KMS-11 (cell line): ENCODE measurements at regions not wholly inside any gene's neighbourhood (a gene's known extent, or its start where the extent isn't known, plus 50 kb on each side); places are given as distances from the start of the nearest gene placed in this dataset.
"Not testable (repeated sequence)": the region's sequence is repeated elsewhere in the genome, so short reads cannot be mapped to it uniquely, and the experiment has no call there.

Source experiments
- H2AFZ ChIP-seq: fragments of 200-600 bp; sonication (generic); 2 replicates; pipeline ENCODE4 v1.6.1; 2016; ENCODE audit warnings: antibody characterized with exemption, mixed run types, low read depth
- H3K27ac ChIP-seq: fragments of 200-600 bp; sonication (generic); 2 replicates; pipeline ENCODE4 v1.6.1; 2016; ENCODE audit warnings: mild to moderate bottlenecking, mixed run types
- H3K27me3 ChIP-seq: fragments of 200-600 bp; sonication (generic); 2 replicates; pipeline ENCODE4 v1.6.1; 2017; ENCODE audit warnings: mild to moderate bottlenecking, low read depth, mixed run types, moderate library complexity; ENCODE audit not compliant: insufficient read depth
- H3K36me3 ChIP-seq: fragments of 200-600 bp; sonication (generic); 2 replicates; pipeline ENCODE4 v1.6.1; 2017; ENCODE audit warnings: mild to moderate bottlenecking, mixed run types; ENCODE audit not compliant: insufficient read depth
- H3K4me1 ChIP-seq: fragments of 200-600 bp; sonication (generic); 2 replicates; pipeline ENCODE4 v1.6.1; 2016; ENCODE audit warnings: mild to moderate bottlenecking, low read depth, mixed run types; ENCODE audit not compliant: poor library complexity, severe bottlenecking
- H3K4me2 ChIP-seq: fragments of 200-600 bp; sonication (generic); 2 replicates; pipeline ENCODE4 v1.7.0; 2016; ENCODE audit warnings: mild to moderate bottlenecking, mixed run types
- H3K4me3 ChIP-seq: fragments of 200-600 bp; sonication (generic); IDR thresholded peaks from 2 replicates; pipeline ENCODE4 v1.6.1; 2017; ENCODE audit warnings: low read depth, low read length, mixed read lengths; ENCODE audit not compliant: insufficient read depth
- H3K79me2 ChIP-seq: fragments of 200-600 bp; sonication (generic); 2 replicates; pipeline ENCODE4 v1.6.1; 2016; ENCODE audit warnings: low read depth, mixed run types; ENCODE audit not compliant: insufficient read depth
- H3K9ac ChIP-seq: fragments of 200-600 bp; sonication (generic); 2 replicates; pipeline ENCODE4 v1.6.1; 2016; ENCODE audit warnings: mild to moderate bottlenecking, mixed run types
- H4K20me1 ChIP-seq: fragments of 200-600 bp; sonication (generic); 2 replicates; pipeline ENCODE4 v1.6.1; 2016; ENCODE audit warnings: mild to moderate bottlenecking, mixed run types; ENCODE audit not compliant: insufficient read depth
- CTCF ChIP-seq: fragments of 200-600 bp; sonication (generic); conservative IDR thresholded peaks from 2 replicates; pipeline ENCODE4 v1.6.1; 2017; ENCODE audit warnings: low read depth, mild to moderate bottlenecking, antibody characterized with exemption, low read length, moderate library complexity, mixed read lengths

DNA sequence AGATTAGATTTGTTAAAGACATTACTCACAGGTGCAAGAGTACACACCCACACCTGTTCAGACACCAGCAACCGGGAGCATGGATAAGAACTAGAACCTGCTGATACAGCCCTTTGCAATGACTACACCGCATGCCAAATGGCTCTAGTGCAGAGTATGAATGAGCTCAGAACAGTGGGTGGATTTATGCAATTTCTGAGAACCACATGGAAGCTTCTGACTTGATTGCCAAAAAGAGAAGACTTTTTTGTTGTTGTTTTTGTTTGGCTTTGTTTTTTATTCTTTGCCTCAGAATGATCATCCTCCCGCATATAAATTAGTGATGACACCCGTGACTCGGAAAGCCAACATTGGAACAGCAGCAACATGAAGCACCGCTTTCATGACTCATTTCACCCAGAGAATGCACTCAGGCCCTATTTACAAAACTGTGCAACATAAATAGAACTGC is 77.4 kb upstream of the LRCH1 start:
- TF ChIP-seq CTCF = no peak
- H3K9ac ChIP-seq = no peak overlapping the region
- no peak overlapping the region for H3K4me2 ChIP-seq
- H3K36me3 ChIP-seq = no peaks in the 10 kb centered on the region
- no peak overlapping the region for H2AFZ ChIP-seq
- H4K20me1 ChIP-seq = no peaks in the 10 kb centered on the region
- H3K4me3 ChIP-seq = no peak overlapping the region
- no peaks in the 10 kb centered on the region for H3K79me2 ChIP-seq
- H3K4me1 ChIP-seq = no peaks in the 10 kb centered on the region
- H3K27ac ChIP-seq = no peak overlapping the region
- no peaks in the 10 kb centered on the region for H3K27me3 ChIP-seq

DNA sequence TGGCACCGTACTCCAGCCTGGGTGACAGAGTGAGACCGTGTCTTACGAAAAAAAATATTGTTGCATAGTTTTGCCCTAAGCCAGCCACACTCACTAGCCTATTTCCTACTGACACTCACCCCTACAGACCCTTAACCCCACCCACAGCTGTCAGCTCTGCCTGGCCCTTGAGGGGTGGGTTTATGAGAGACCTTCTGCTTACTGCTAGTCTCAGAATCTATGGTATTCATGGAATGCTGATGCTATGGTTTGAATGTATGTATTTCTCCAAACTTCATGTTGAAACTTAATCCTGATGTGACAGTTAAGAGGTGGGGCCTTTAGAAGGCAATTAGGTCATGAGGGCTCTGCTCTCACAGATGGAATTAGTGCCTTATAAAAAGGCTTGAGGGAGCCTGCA is 79.2 kb upstream of the LRCH1 start:
- Histone ChIP-seq H3K4me1 (no peaks in the 10 kb centered on the region), H3K27me3 (no peaks in the 10 kb centered on the region), H3K79me2 (no peaks in the 10 kb centered on the region), H3K4me2 (no peak overlapping the region), H3K9ac (no peak overlapping the region), H4K20me1 (no peaks in the 10 kb centered on the region), H3K4me3 (no peak overlapping the region), H2AFZ (no peak overlapping the region), H3K27ac (no peak overlapping the region), H3K36me3 (no peaks in the 10 kb centered on the region)
- TF ChIP-seq CTCF = no peak

DNA sequence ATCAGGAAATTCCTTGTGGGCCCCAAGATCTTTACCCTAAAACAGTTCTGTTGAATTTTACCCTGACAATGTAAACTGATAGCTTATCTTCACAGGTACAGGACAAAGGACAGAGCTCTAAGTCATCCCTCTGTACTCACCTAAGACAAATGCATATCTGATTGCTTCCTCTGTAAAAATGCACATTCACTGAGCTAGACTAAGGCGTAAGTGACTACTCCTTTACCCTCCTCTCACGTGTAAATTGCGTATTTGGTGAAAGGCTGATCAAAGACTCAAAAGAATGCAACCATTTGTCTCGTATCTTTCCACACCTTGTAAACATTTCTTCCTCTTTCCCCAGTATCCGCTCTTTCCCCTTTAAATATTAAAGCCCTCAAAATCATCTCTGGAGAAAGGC is 80.6 kb upstream of the LRCH1 start:
- no peak overlapping the region for H3K4me2 ChIP-seq

DNA sequence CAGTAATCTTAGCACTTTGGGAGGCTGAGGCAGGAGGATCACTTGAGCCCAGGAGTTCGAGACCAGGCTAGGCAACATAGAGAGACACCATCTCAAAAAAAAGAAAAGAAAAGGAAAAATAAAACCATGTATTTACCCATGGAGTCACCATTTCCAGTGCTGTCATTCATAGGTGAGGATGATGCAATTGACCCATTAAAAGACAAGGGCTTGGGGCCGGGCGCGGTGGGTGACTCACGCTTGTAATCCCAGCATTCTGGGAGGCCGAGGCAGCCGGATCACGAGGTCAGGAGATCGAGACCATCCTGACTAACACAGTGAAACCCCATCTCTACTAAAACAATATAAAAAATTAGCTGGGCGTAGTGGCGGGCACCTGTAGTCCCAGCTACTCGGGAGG is 82.6 kb upstream of the RUBCNL start:
- H3K27ac ChIP-seq, H3K79me2 ChIP-seq, H3K27me3 ChIP-seq, H3K4me3 ChIP-seq, H3K4me2 ChIP-seq, H4K20me1 ChIP-seq, H3K36me3 ChIP-seq, H3K4me1 ChIP-seq, H2AFZ ChIP-seq, H3K9ac ChIP-seq: not testable (repeated sequence)

More for the DNA sequence above, 80.6 kb upstream of the LRCH1 start:
- Histone ChIP-seq H3K4me1 (no peaks in the 10 kb centered on the region), H4K20me1 (no peaks in the 10 kb centered on the region), H2AFZ (no peak overlapping the region), H3K4me3 (no peak overlapping the region), H3K9ac (no peak overlapping the region), H3K79me2 (no peaks in the 10 kb centered on the region), H3K27me3 (no peaks in the 10 kb centered on the region), H3K27ac (no peak overlapping the region), H3K36me3 (no peaks in the 10 kb centered on the region)
- no peak for TF ChIP-seq CTCF

- Histone ChIP-seq H3K4me3 (no peak overlapping the region), H3K27ac (no peak overlapping the region), H3K79me2 (no peaks in the 10 kb centered on the region), H2AFZ (no peak overlapping the region), H4K20me1 (no peaks in the 10 kb centered on the region), H3K4me1 (no peaks in the 10 kb centered on the region), H3K9ac (no peak overlapping the region), H3K36me3 (no peaks in the 10 kb centered on the region), H3K27me3 (no peaks in the 10 kb centered on the region), H3K4me2 (no peak overlapping the region)
- no peak for TF ChIP-seq CTCF
These were observed 81.8 kb upstream of the RUBCNL start for GRCh38 chr13:46468570-46469463.

DNA sequence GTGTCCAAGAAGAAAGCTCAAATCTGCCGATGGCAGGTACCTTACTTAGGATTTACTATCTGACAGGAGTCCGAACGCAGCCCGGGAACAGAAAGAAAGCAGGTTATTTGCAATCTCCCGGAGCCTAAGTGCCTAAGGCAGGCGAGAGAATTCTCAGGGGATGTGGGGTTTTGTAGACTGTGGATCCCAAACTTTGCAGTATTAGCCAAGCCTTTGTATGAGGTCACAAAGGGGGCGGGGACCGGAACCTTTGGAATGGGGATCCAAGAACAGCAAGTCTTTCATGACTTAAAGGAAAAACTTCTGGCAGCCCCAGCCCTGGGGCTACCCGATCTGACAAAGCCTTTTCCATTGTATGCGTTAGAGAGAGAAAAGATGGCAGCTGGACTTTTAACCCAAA is 80.6 kb upstream of the RUBCNL start:
- not testable (repeated sequence) for H3K27me3 ChIP-seq, H3K4me3 ChIP-seq, H4K20me1 ChIP-seq

GRCh38 chr13:46466074-46466473 is 79.0 kb upstream of the RUBCNL start:
- H3K27ac ChIP-seq, H3K4me3 ChIP-seq, H3K27me3 ChIP-seq, H4K20me1 ChIP-seq, H3K36me3 ChIP-seq, H3K4me1 ChIP-seq, H3K79me2 ChIP-seq, H3K4me2 ChIP-seq, H3K9ac ChIP-seq, H2AFZ ChIP-seq: not testable (repeated sequence)

More for the DNA sequence above, 80.6 kb upstream of the RUBCNL start:
- H3K79me2 ChIP-seq, H3K27ac ChIP-seq, H3K4me2 ChIP-seq, H2AFZ ChIP-seq, H3K9ac ChIP-seq, H3K4me1 ChIP-seq, H3K36me3 ChIP-seq: not testable (repeated sequence)
